Lower leg skin (tissue), 4 donors: ENCODE measurements at regions not wholly inside any gene's neighbourhood (a gene's known extent, or its start where the extent isn't known, plus 50 kb on each side); places are given as distances from the start of the nearest gene placed in this dataset.
"Not testable (repeated sequence)": the region's sequence is repeated elsewhere in the genome, so short reads cannot be mapped to it uniquely, and the experiment has no call there.

Experiments used
- DNase-seq, 2 donors: peaks; one replicate each; pipeline ENCODE4 v3.0.0-alpha.2; 2019; ENCODE audit warnings: low spot score in 2 of 2
- H3K4me3 ChIP-seq: fragments of 200-600 bp; sonication (generic); 2 replicates; pipeline ENCODE4 v1.5.1; 2017; ENCODE audit warnings: mild to moderate bottlenecking, low read depth; ENCODE audit not compliant: poor library complexity, severe bottlenecking
- POLR2A ChIP-seq, 2 donors: fragments of 450-650 bp; IDR thresholded peaks; one replicate each; pipeline ENCODE4 v1.6.1; 2016 to 2017; ENCODE audit warnings: antibody characterized with exemption in 2 of 2, mild to moderate bottlenecking in 1 of 2, moderate library complexity in 1 of 2
- WGBS, 2 donors: methylation state at CpG; one replicate each; pipeline ENCODE4 v1.1.5; 2018; 5-methylcytosine and 5-hydroxymethylcytosine counted together
- intact Hi-C: fragments of 100-400 bp; cut with DNase I; formaldehyde crosslinking; loops from one replicate; pipeline ENCODE4 v1.15.0; 2023; ENCODE audit warnings: low total_unique reads
- TF ChIP-seq, protein P1 (sequence below), 3 donors: fragments of 450-650 bp; IDR thresholded peaks; one replicate each; pipeline ENCODE4 v1.5.1; 2016; ENCODE audit warnings: antibody characterized with exemption in 3 of 3, mild to moderate bottlenecking in 3 of 3, moderate library complexity in 2 of 3

DNA sequence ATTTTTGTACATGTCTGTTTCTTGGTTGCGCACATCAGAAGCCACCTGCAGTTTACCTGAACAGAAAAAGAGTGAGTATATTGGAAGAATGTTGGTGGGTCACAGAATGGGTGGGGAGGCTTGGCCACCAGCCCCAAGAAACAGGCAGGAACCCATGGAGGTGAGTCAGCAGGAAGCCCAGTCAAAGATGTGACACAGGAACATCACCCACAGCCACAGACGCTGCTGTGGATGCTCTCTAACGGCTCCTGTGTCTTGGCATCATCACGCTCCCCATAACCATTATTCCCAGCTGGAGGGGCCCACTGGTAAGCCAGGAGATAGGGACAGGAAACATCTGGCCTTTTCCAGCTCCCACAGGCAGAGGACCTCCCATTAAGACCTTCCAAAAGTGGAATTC, 94.0 kb upstream of the WSB1 start:
- 64 to 74% methylated on average over 4 of the region's 4 CpGs for WGBS, 2 donors
- no peak overlapping the region for H3K4me3 ChIP-seq
- intact Hi-C loops = no loop called here
- no peak for TF ChIP-seq POLR2A (IDR thresholded peaks at IDR 0.05)
- TF ChIP-seq, protein P1, sequence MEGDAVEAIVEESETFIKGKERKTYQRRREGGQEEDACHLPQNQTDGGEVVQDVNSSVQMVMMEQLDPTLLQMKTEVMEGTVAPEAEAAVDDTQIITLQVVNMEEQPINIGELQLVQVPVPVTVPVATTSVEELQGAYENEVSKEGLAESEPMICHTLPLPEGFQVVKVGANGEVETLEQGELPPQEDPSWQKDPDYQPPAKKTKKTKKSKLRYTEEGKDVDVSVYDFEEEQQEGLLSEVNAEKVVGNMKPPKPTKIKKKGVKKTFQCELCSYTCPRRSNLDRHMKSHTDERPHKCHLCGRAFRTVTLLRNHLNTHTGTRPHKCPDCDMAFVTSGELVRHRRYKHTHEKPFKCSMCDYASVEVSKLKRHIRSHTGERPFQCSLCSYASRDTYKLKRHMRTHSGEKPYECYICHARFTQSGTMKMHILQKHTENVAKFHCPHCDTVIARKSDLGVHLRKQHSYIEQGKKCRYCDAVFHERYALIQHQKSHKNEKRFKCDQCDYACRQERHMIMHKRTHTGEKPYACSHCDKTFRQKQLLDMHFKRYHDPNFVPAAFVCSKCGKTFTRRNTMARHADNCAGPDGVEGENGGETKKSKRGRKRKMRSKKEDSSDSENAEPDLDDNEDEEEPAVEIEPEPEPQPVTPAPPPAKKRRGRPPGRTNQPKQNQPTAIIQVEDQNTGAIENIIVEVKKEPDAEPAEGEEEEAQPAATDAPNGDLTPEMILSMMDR (IDR thresholded peaks at IDR 0.05) = no peak
- DNase-seq = no peak

DNA sequence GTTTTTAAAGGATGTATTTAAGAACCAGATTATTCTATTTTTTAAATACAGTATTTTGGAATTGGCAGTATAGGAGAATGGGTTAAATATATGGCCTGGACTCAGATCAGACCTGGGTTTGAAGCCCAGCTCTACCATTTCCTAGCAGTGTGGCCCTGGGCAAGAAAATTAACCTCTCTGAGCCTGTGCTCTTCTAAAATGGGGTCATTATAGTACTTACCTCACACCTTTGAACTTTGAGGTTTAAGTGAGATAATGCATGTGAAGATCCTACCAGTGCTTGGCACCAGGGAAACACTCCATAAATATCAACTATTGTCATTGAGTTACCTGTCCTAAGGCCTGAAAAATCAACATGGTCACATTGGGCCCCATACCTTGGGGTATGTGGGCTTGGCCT, 93.4 kb upstream of the WSB1 start:
- TF ChIP-seq, protein P1 (IDR thresholded peaks at IDR 0.05) = no peak
- TF ChIP-seq POLR2A (IDR thresholded peaks at IDR 0.05) = no peak
- intact Hi-C loops = no loop called here
- H3K4me3 ChIP-seq = no peak overlapping the region
- no peak for DNase-seq

DNA sequence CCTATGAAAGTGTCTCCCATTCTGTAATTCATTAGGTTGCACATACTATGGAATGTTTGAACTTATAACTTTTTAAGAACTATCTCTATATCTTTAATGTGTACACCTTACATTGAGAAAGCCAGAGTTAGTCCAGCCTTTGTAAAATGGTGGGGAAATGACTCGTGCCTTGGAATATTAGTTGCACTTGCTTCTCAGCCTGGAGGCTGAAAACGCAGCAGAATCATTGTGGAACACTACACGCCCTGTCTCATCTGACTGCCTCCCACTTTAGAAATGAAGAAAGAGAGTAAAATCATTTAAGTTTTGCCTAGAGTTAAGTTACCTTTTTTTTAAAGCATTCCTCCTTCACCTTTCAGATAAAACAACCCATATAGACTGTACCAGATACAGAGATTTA, 90.7 kb upstream of the WSB1 start:
- TF ChIP-seq, protein P1 (IDR thresholded peaks at IDR 0.05) = no peak
- no peak for TF ChIP-seq POLR2A (IDR thresholded peaks at IDR 0.05)
- no peak for DNase-seq
- 67 to 77% methylated on average over 3 of the region's 3 CpGs for WGBS, 2 donors
- intact Hi-C loops = no loop called here
- H3K4me3 ChIP-seq = no peak overlapping the region

DNA sequence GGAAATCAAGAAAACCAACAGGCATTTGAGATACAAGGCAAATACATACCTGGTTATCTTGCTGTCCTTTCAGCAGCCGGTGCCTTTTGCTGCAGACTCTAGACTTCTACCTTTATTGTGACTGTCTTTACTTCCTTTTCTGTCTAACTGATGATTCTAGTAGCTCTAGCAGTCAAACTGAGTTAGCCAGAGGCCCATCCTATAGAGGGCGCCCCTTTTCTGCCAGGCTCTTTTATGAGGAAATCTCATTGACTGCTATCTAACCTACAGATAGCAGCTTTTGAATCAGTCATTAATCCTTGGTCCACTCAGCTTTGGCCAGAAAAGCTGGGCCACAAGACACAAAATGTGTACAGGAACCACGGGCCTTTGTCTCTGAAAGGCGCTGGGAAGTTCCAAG, 87.5 kb upstream of the WSB1 start:
- intact Hi-C loops = no loop called here
- no peak overlapping the region for H3K4me3 ChIP-seq
- DNase-seq = no peak
- 51 to 70% methylated on average over 4 of the region's 4 CpGs for WGBS, 2 donors
- TF ChIP-seq POLR2A (IDR thresholded peaks at IDR 0.05) = no peak
- TF ChIP-seq, protein P1 (IDR thresholded peaks at IDR 0.05) = no peak

DNA sequence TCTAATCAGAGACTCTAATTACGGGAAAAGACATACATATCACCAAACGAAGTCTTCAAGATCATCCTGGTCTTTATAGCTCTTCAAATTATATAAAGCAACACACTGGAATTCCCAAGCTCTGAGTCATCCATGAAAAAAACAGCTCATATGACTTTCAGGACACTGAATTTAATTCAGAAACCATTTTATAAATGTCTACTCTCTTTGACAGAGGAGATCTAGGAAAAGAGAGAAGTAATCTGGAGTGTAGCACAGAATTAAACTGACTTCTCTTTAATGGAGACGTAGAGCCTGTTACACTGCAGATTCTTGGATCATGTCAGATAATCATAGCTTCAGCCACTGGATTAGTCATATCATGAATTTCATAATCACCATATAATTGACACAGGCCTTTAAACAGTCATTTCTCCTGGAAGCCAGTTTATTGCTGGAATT, 86.8 kb upstream of the WSB1 start:
- H3K4me3 ChIP-seq = no peak overlapping the region

DNA sequence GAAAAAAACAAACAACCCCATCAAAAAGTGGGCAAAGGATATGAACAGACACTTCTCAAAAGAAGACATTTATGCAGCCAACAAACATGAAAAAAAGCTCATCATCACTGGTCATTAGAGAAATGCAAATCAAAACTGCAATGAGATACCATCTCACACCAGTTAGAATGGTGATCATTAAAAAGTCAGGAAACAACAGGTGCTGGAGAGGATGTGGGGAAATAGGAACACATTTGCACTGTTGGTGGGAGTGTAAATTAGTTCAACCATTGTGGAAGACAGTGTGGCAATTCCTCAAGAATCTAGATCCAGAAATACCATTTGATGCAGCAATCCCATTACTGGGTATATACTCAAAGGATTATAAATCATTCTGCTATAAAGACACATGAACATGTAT, 85.5 kb upstream of the WSB1 start:
- H3K4me3 ChIP-seq, DNase-seq, intact Hi-C loops: not testable (repeated sequence)

More for the DNA sequence above, 86.8 kb upstream of the WSB1 start:
- intact Hi-C loops = no loop called here
- TF ChIP-seq, protein P1 (IDR thresholded peaks at IDR 0.05) = no peak
- no peak for TF ChIP-seq POLR2A (IDR thresholded peaks at IDR 0.05)
- 16 to 23% methylated on average over 3 of the region's 3 CpGs for WGBS, 2 donors
- DNase-seq = no peak
